HG02970 (cell line): ENCODE measurements at regions not wholly inside any gene's neighbourhood (a gene's known extent, or its start where the extent isn't known, plus 50 kb on each side); places are given as distances from the start of the nearest gene placed in this dataset.
"Not testable (repeated sequence)": the region's sequence is repeated elsewhere in the genome, so short reads cannot be mapped to it uniquely, and the experiment has no call there.

Source experiments
- ATAC-seq: cut with Tn5 transposase; IDR thresholded peaks from one replicate; pipeline ENCODE4 v1.9.1; 2021; ENCODE audit warnings: mild to moderate bottlenecking, moderate library complexity, moderate number of reproducible peaks; ENCODE audit not compliant: unreplicated experiment, low FRiP score

GRCh38 chr5:63131626-63132285, 553.1 kb downstream of the LRRC70 start:
- ATAC-seq = no peak

GRCh38 chr5:63128761-63129160, 550.1 kb downstream of the LRRC70 start:
- ATAC-seq = no peak

GRCh38 chr5:63128018-63128417, 549.4 kb downstream of the LRRC70 start:
- ATAC-seq = peak; percentile 59

- no peak for ATAC-seq
Observed at GRCh38 chr5:63127054-63127453, 548.4 kb downstream of the LRRC70 start.

DNA sequence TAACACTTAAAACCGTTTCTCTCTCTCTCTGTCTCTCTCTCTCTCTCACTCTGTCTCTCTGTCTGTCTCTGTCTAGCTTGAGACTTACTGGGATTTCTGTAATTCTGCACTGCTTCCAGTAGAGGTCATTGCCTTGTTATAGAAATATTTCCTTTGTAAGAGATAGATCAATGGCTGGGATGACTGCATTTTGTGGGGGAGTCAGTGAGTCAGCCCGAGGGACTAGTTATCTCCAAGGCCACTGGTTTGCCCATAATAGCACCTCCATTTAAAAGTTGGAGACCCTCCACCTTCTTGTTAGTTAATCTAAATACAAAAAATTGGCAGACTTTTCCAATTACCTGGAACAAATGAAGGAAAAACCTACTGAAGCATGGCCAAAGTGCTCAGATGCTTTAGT, 547.2 kb downstream of the LRRC70 start:
- ATAC-seq = peak; percentile 67

DNA sequence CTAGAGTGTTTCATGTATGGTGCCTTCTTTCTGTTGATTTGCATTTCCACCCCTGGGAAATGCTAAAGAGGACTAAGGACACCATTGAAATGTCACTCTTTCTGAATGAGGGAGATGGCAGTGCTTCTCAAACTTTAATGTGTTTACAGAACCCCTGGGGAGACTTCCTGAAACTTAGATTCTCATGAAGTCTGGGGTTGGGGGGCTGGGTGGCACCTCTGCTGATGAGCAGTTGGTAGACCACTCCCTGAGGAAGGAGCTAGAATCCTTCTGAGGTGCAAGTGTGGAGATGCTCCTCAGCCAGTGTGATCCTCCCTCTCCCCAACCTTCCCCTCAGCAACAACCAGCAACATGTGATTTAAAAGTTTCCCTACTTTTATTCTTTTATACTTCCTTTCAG, 546.8 kb downstream of the LRRC70 start:
- no peak for ATAC-seq

- no peak for ATAC-seq
Observed at GRCh38 chr5:63124266-63124665, 545.6 kb downstream of the LRRC70 start.

DNA sequence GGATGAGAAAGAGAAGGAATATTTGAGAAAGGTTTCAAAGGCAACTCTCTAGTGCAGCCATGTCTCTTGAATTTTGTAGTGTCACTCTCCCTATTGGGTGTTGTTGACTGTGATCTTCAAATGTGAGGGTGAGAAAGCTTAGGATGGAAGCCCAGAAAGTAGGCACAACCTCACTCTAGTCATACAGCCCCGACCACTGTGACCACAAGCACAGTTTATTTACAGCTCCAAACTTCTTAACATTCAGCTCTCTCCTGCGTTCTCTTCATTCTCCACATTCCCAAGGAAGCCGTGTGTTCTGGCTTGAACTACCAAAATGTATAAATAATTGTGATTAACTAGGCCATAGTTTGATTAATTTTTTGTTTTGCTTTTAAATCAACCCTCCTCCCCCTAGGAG, 542.9 kb downstream of the LRRC70 start:
- ATAC-seq = no peak

- ATAC-seq = no peak
Observed at GRCh38 chr5:63118221-63118620, 539.6 kb downstream of the LRRC70 start.

GRCh38 chr5:63111891-63112290, 533.3 kb downstream of the LRRC70 start:
- no peak for ATAC-seq

DNA sequence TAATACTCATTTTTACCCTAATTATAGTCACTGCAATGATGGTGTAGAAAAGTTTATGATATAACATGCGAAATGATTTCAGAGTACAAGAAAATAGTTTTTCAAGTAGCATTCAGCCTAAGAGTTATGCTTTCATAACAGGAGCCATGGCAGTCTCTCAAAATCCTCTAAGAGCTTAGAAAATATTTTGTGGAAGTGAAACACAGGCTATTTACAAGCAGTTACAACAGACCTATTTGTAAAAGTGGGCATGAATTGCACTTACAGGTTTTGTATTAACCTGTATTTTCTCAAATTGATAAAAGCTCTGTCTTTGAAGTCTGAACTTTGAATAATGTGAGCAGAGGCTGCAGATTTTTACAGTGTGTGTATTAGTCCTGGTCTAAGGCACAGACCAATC, 523.3 kb downstream of the LRRC70 start:
- no peak for ATAC-seq

DNA sequence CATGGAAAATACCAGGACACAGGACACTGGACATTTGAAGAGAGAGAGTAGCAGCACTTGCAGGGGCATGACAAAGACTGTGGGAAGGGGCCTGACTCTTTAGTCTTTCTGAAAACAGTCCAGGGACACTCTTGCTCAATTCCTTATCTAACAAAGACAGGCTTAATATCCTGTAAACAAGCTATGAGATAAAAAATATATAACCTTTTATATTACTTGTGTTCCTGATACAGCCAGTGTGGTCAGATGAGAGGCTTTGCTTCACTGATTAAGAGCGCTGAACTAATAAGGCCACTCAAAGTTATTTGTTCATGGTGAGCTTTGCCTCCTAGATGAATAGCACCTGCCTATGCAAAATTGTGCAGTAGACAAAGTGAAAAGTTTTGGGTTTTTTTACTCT, 518.7 kb downstream of the LRRC70 start:
- ATAC-seq = no peak

DNA sequence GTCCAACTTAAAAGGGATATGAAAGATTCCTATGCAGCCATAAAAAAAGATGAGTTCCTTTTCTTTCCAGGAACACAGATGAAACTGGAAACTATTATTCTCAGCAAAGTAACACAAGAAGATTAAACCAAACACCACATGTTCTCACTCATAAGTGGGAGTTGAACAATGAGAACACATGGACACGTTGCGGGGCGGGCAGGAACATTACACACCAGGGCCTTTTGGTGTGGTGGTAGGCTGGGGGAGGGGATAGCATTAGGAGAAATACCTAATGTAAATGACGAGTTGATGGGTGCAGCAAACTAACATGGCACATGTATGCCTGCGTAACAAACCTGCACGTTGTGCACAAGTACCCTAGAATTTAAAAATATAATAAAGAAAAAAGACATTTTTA, 516.1 kb downstream of the LRRC70 start:
- no peak for ATAC-seq

- ATAC-seq = no peak
Observed at GRCh38 chr5:63089147-63089546, 510.5 kb downstream of the LRRC70 start.

- no peak for ATAC-seq
Observed at GRCh38 chr5:63085561-63085960, 506.9 kb downstream of the LRRC70 start.

DNA sequence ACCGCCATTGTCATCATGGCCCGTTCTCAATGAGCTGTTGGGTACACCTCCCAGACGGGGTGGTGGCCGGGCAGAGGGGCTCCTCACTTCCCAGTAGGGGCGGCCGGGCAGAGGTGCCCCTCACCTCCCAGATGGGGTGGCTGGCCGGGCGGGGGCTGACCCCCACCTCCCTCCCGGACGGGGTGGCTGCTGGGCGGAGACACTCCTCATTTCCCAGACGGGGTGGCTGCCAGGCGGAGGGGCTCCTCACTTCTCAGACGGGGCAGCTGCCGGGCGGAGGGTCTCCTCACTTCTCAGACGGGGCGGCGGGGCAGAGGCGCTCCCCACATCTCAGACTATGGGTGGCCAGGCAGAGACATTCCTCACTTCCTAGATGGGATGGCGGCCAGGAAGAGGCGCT, 505.1 kb downstream of the LRRC70 start:
- ATAC-seq = not testable (repeated sequence)

- no peak for ATAC-seq
Observed at GRCh38 chr5:63081402-63081801, 502.8 kb downstream of the LRRC70 start.

GRCh38 chr5:63070001-63070400, 491.4 kb downstream of the LRRC70 start:
- no peak for ATAC-seq

- ATAC-seq = no peak
Observed at GRCh38 chr5:63055421-63055820, 476.8 kb downstream of the LRRC70 start.

GRCh38 chr5:63053019-63053638, 474.5 kb downstream of the LRRC70 start:
- no peak for ATAC-seq

DNA sequence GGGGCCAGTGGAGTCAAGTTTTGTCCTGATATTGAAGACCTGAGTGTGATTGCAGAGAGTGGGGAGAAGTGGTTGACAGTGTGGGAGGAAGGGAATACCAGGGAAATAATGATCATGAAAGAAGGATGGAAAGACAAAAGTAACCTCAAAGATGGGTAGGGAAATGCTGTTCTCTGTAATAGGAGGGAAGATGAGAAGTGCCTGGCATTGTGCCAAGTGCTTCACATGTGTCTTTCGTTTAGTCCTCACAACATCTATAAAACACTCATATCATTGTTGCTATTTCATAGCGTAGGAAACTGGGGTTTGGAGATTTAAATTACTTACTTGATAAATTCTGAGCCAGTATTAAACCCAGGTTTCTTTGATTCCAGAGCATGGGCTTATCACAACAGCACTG, 472.3 kb downstream of the LRRC70 start:
- no peak for ATAC-seq

GRCh38 chr5:63049935-63050334, 471.3 kb downstream of the LRRC70 start:
- no peak for ATAC-seq
